Calu3 (cell line): ENCODE measurements at regions not wholly inside any gene's neighbourhood (a gene's known extent, or its start where the extent isn't known, plus 50 kb on each side); places are given as distances from the start of the nearest gene placed in this dataset.

Experiments
- BruUV-seq: library from RNA; stranded (reverse); fragments of 400-500 nt; replicated peaks from 2 replicates; lab custom pipeline; 2021; lab: Mats Ljungman, UMichigan
- CTCF ChIA-PET: fragments of 300-600 bp; sonication (Branson Sonifier 250); formaldehyde crosslinking; loops from one replicate; lab custom pipeline; 2022; ENCODE audit warnings: antibody characterized with exemption; lab: Charles Lee
- DNase-seq: peaks from one replicate; pipeline ENCODE4 v3.0.0; 2022
- H3K27ac Mint-ChIP-seq: one replicate; pipeline ENCODE4 v1.8.0; 2022; ENCODE audit warnings: mixed read lengths; ENCODE audit not compliant: unreplicated experiment
- H3K27me3 Mint-ChIP-seq: one replicate; pipeline ENCODE4 v1.8.0; 2022; ENCODE audit warnings: mixed read lengths; ENCODE audit not compliant: unreplicated experiment
- H3K36me3 Mint-ChIP-seq: one replicate; pipeline ENCODE4 v1.8.0; 2022; ENCODE audit warnings: mild to moderate bottlenecking, moderate library complexity, mixed read lengths; ENCODE audit not compliant: insufficient read depth, unreplicated experiment
- H3K4me1 Mint-ChIP-seq: one replicate; pipeline ENCODE4 v1.8.0; 2022; ENCODE audit warnings: mild to moderate bottlenecking, low read depth, mixed read lengths; ENCODE audit not compliant: unreplicated experiment
- H3K4me3 Mint-ChIP-seq: one replicate; pipeline ENCODE4 v1.8.0; 2022; ENCODE audit warnings: mild to moderate bottlenecking, low read depth, moderate library complexity, mixed read lengths; ENCODE audit not compliant: unreplicated experiment
- H3K9me3 Mint-ChIP-seq: one replicate; pipeline ENCODE4 v1.8.0; 2022; ENCODE audit warnings: low read depth, mixed read lengths; ENCODE audit not compliant: unreplicated experiment
- CTCF ChIP-seq: fragments of 200-600 bp; IDR thresholded peaks from one replicate; pipeline ENCODE4 v1.8.0; 2022; ENCODE audit warnings: antibody characterized with exemption; ENCODE audit not compliant: unreplicated experiment
- intact Hi-C: fragments of 100-400 bp; cut with micrococcal nuclease; formaldehyde crosslinking; loops from one replicate; pipeline ENCODE4 v1.10.0; 2022; ENCODE audit not compliant: unreplicated experiment

- no peak for TF ChIP-seq CTCF
- intact Hi-C loops: no loop called here
- H3K36me3 Mint-ChIP-seq: no peaks in the 10 kb centered on the region
- no peak overlapping the region for H3K27ac Mint-ChIP-seq
- no TSS peak for BruUV-seq
- H3K4me3 Mint-ChIP-seq: no peak overlapping the region
- H3K4me1 Mint-ChIP-seq: peaks cover 11% of the 10 kb centered on the region
- CTCF ChIA-PET: no interaction called here
- H3K27me3 Mint-ChIP-seq: no peaks in the 10 kb centered on the region
- no peaks in the 10 kb centered on the region for H3K9me3 Mint-ChIP-seq
- no peak for DNase-seq
These were observed 1633.7 kb upstream of the CELF4 start for GRCh38 chr18:39199231-39199855.

- no TSS peak for BruUV-seq
- TF ChIP-seq CTCF: no peak
- intact Hi-C loops: no loop called here
- H3K4me1 Mint-ChIP-seq: peaks cover 11% of the 10 kb centered on the region
- H3K27me3 Mint-ChIP-seq: no peaks in the 10 kb centered on the region
- no peak overlapping the region for H3K4me3 Mint-ChIP-seq
- H3K36me3 Mint-ChIP-seq: no peaks in the 10 kb centered on the region
- no peaks in the 10 kb centered on the region for H3K9me3 Mint-ChIP-seq
- CTCF ChIA-PET: no interaction called here
- DNase-seq: peak; percentile 49
- H3K27ac Mint-ChIP-seq: peak overlapping the region; percentile 18
These were observed 1632.8 kb upstream of the CELF4 start for GRCh38 chr18:39198376-39198775.

- no peaks in the 10 kb centered on the region for H3K27me3 Mint-ChIP-seq
- H3K27ac Mint-ChIP-seq: no peak overlapping the region
- no peak for TF ChIP-seq CTCF
- CTCF ChIA-PET: no interaction called here
- DNase-seq: no peak
- H3K36me3 Mint-ChIP-seq: no peaks in the 10 kb centered on the region
- H3K4me3 Mint-ChIP-seq: no peak overlapping the region
- H3K9me3 Mint-ChIP-seq: no peaks in the 10 kb centered on the region
- intact Hi-C loops: no loop called here
- no TSS peak for BruUV-seq
- no peaks in the 10 kb centered on the region for H3K4me1 Mint-ChIP-seq
These were observed 1626.3 kb upstream of the CELF4 start for GRCh38 chr18:39191931-39192330.

- H3K4me1 Mint-ChIP-seq: peaks cover 4% of the 10 kb centered on the region
- no peak for DNase-seq
- H3K27me3 Mint-ChIP-seq: no peaks in the 10 kb centered on the region
- H3K9me3 Mint-ChIP-seq: no peaks in the 10 kb centered on the region
- H3K27ac Mint-ChIP-seq: no peak overlapping the region
- CTCF ChIA-PET: no interaction called here
- no TSS peak for BruUV-seq
- H3K36me3 Mint-ChIP-seq: no peaks in the 10 kb centered on the region
- H3K4me3 Mint-ChIP-seq: no peak overlapping the region
- intact Hi-C loops: no loop called here
- TF ChIP-seq CTCF: no peak
These were observed 1625.5 kb upstream of the CELF4 start for GRCh38 chr18:39191058-39191457.
